ENCODE measurements at regions not wholly inside any gene's neighbourhood (a gene's known extent, or its start where the extent isn't known, plus 50 kb on each side); places are given as distances from the start of the nearest gene placed in this dataset.

DNA sequence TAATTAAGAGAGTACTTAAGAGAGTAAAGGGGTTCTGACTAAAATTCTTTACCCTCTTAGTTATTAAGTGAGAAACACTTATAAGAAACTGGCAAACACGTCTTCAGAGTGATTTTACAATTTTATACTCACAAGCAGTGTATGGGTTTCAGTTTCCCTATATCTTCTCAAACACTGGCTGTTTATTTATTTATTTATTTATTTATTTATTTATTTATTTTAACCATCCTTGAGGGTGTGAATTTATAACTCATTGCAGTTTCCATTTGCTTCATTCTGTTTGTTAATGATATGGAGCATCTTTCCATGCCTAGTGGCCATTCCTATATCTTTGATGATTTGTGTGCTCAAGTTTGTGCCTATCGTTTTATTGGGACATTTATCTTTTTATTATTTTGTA, 68.0 kb upstream of the SGCD start:
- no peaks in the 10 kb centered on the region for H4K20me1 ChIP-seq (ENCODE audit: insufficient read depth, low read length)
- BruUV-seq (replicated peaks), result no TSS peak
- in situ Hi-C loops (cut with MboI; ENCODE audit: low sequenced_read_pairs), result no loop called here
- WGBS, 2 experiments (ENCODE audit: extremely low coverage in 2 of 2, insufficient read length in 1 of 2), result no CpG with 5 or more reads among the region's 2 CpGs
- H3K4me3 ChIP-seq (ENCODE audit: insufficient read depth, low read depth, low read length), result no peak overlapping the region
- H2BK15ac ChIP-seq (ENCODE audit: low read depth, low read length), result no peak overlapping the region
- TF ChIP-seq SMC3 (IDR thresholded peaks at IDR 0.05; ENCODE audit: low read depth, low read length) (no peak), RAD21 (IDR thresholded peaks at IDR 0.05; ENCODE audit: low read length) (no peak)
- H3K9ac ChIP-seq (ENCODE audit: low read depth, low read length), result no peak overlapping the region
- no peak overlapping the region for H2AK9ac ChIP-seq (replicated peaks; ENCODE audit: low read depth, low read length, poor library complexity)
- dilution Hi-C loops (cut with HindIII; ENCODE audit: low sequenced_read_pairs, unreplicated experiment), result no loop called here
- H3K9me3 ChIP-seq (ENCODE audit: control insufficient read depth, insufficient read depth, low read length), result no peaks in the 10 kb centered on the region
- intact Hi-C loops (cut with micrococcal nuclease), result no loop called here
- H3K4ac ChIP-seq (ENCODE audit: low read depth, low read length), result no peak overlapping the region
- H3K9me1 ChIP-seq (ENCODE audit: insufficient read depth, low read length), result no peaks in the 10 kb centered on the region
- H4K91ac ChIP-seq (ENCODE audit: insufficient read depth, low read depth, low read length), result no peak overlapping the region
- DNase-seq (no peak), ATAC-seq (ENCODE audit: low read depth) (no peak)
- H3K27me3 ChIP-seq (ENCODE audit: control insufficient read depth, insufficient read depth, low read length), result no peaks in the 10 kb centered on the region
- H2AFZ ChIP-seq (replicated peaks; ENCODE audit: low read length, poor library complexity), result no peak overlapping the region
- H3K4me2 ChIP-seq (ENCODE audit: low read depth, low read length), result no peak overlapping the region
- H3K27ac ChIP-seq (ENCODE audit: insufficient read depth, low read length), result no peak overlapping the region
- no peak overlapping the region for H3K18ac ChIP-seq (ENCODE audit: low read depth, low read length)
- H3K79me1 ChIP-seq (ENCODE audit: low read depth in 1 of 2, low read length in 2 of 2), result no peaks in the 10 kb centered on the region
- no peaks in the 10 kb centered on the region for H3K4me1 ChIP-seq (ENCODE audit: control insufficient read depth, insufficient read depth, low read length)
- no peak overlapping the region for H3K56ac ChIP-seq (ENCODE audit: extremely low read depth, insufficient read depth, low read length)
- no peak overlapping the region for H2BK5ac ChIP-seq (ENCODE audit: low read depth, low read length, poor library complexity, severe bottlenecking)
- ChIA-PET POLR2A (ENCODE audit: unreplicated experiment) (no interaction called here), CTCF (no interaction called here)
- H3K23ac ChIP-seq (ENCODE audit: low read depth, low read length), result no peak overlapping the region
- no peak overlapping the region for H2BK20ac ChIP-seq (ENCODE audit: low read depth, low read length)
- no peak overlapping the region for H4K8ac ChIP-seq (ENCODE audit: low read depth in 2 of 2, low read length in 2 of 2)
- H3K36me3 ChIP-seq (ENCODE audit: control insufficient read depth, insufficient read depth, low read length), result no peaks in the 10 kb centered on the region
- H4K5ac ChIP-seq (ENCODE audit: low read depth, low read length), result no peak overlapping the region
- no peak overlapping the region for H2BK120ac ChIP-seq (ENCODE audit: low read depth, low read length)
- no peak overlapping the region for H3K14ac ChIP-seq (replicated peaks; ENCODE audit: low read depth, low read length)
- H2AK5ac ChIP-seq (ENCODE audit: low read depth, low read length), result no peak overlapping the region
